ENCODE measurements at regions not wholly inside any gene's neighbourhood (a gene's known extent, or its start where the extent isn't known, plus 50 kb on each side); places are given as distances from the start of the nearest gene placed in this dataset.

- intact Hi-C loops (cut with DNase I): no loop called here
- no peak for DNase-seq
- ATAC-seq: no peak
Observed at GRCh38 chr13:44240611-44241145, 132.9 kb upstream of the SERP2 start.

- intact Hi-C loops (cut with DNase I): no loop called here
Observed at GRCh38 chr13:44241638-44242037, 132.0 kb upstream of the SERP2 start.

GRCh38 chr13:44242766-44243165, 130.9 kb upstream of the SERP2 start:
- DNase-seq: no peak
- no peak for ATAC-seq
- intact Hi-C loops (cut with DNase I): no loop called here

More at GRCh38 chr13:44241638-44242037, 132.0 kb upstream of the SERP2 start:
- no peak for DNase-seq
- ATAC-seq: no peak

GRCh38 chr13:44243198-44243857, 130.3 kb upstream of the SERP2 start:
- ATAC-seq (peak; percentile 33 to 55), DNase-seq (no peak)
- intact Hi-C loops (cut with DNase I): no loop called here

- DNase-seq (no peak), ATAC-seq (no peak)
- intact Hi-C loops (cut with DNase I): no loop called here
Observed at GRCh38 chr13:44244288-44244687, 129.3 kb upstream of the SERP2 start.

- intact Hi-C loops (cut with DNase I): no loop called here
- peak; percentile 64 to 85 for ATAC-seq
- no peak for DNase-seq
Observed at GRCh38 chr13:44249431-44249836, 124.2 kb upstream of the SERP2 start.

GRCh38 chr13:44252938-44253337, 120.7 kb upstream of the SERP2 start:
- no peak for DNase-seq
- intact Hi-C loops (cut with DNase I): no loop called here
- no peak for ATAC-seq

GRCh38 chr13:44255771-44256364, 117.8 kb upstream of the SERP2 start:
- DNase-seq: no peak
- intact Hi-C loops (cut with DNase I): no loop called here
- no peak for ATAC-seq

GRCh38 chr13:44257796-44258195, 115.8 kb upstream of the SERP2 start:
- intact Hi-C loops (cut with DNase I): no loop called here
- ATAC-seq (no peak), DNase-seq (no peak)

GRCh38 chr13:44259045-44260027, 114.3 kb upstream of the SERP2 start:
- intact Hi-C loops (cut with DNase I): no loop called here
- ATAC-seq (peak; percentile 13 to 68), DNase-seq (peak; percentile 42)

GRCh38 chr13:44260336-44260735, 113.3 kb upstream of the SERP2 start:
- DNase-seq: no peak
- intact Hi-C loops (cut with DNase I): no loop called here
- ATAC-seq: no peak

- ATAC-seq: peak; percentile 45 to 54
- DNase-seq: no peak
Observed at GRCh38 chr13:44263751-44264620, 109.6 kb upstream of the SERP2 start.

GRCh38 chr13:44266305-44266704, 107.3 kb upstream of the SERP2 start:
- intact Hi-C loops (cut with DNase I): no loop called here
- DNase-seq (no peak), ATAC-seq (no peak)

More at GRCh38 chr13:44263751-44264620, 109.6 kb upstream of the SERP2 start:
- intact Hi-C loops (cut with DNase I): no loop called here

- no peak for ATAC-seq
- intact Hi-C loops (cut with DNase I): no loop called here
- no peak for DNase-seq
Observed at GRCh38 chr13:44266772-44267171, 106.9 kb upstream of the SERP2 start.

GRCh38 chr13:44267203-44267602, 106.4 kb upstream of the SERP2 start:
- ATAC-seq (no peak), DNase-seq (no peak)
- intact Hi-C loops (cut with DNase I): no loop called here

- intact Hi-C loops (cut with DNase I): no loop called here
- no peak for DNase-seq
- peak in 1 of 2 donors; percentile 80 for ATAC-seq
Observed at GRCh38 chr13:44267980-44268379, 105.6 kb upstream of the SERP2 start.

- ATAC-seq (no peak), DNase-seq (no peak)
- intact Hi-C loops (cut with DNase I): no loop called here
Observed at GRCh38 chr13:44268980-44269379, 104.6 kb upstream of the SERP2 start.

GRCh38 chr13:44270150-44270549, 103.5 kb upstream of the SERP2 start:
- no peak for DNase-seq
- intact Hi-C loops (cut with DNase I): no loop called here
- no peak for ATAC-seq

- no peak for DNase-seq
- intact Hi-C loops (cut with DNase I): no loop called here
- no peak for ATAC-seq
Observed at GRCh38 chr13:44271031-44271455, 102.6 kb upstream of the SERP2 start.

Data from left cardiac atrium (tissue), 4 donors.